ENCODE measurements at regions not wholly inside any gene's neighbourhood (a gene's known extent, or its start where the extent isn't known, plus 50 kb on each side); places are given as distances from the start of the nearest gene placed in this dataset.

GRCh38 chr9:109975574-109976295, 195.7 kb downstream of the PALM2AKAP2 start:
- ChIA-PET CTCF (interaction anchor here (1.3 kb wide), 1 partner anchor 65 kb away, joined by 3 read pairs; no protein-coding TSS in a partner anchor), POLR2A (no interaction called here)
- Histone ChIP-seq H3K9ac (replicated peaks; ENCODE audit: extremely low read depth, insufficient read depth, low read length) (no peak overlapping the region), H3K36me3 (ENCODE audit: control insufficient read depth in 2 of 2, extremely low read depth in 1 of 2, insufficient read depth in 2 of 2, low read length in 2 of 2) (no peaks in the 10 kb centered on the region), H3K4me3 (replicated peaks in 1 of 3; ENCODE audit: insufficient read depth in 1 of 3, low read depth in 1 of 3, low read length in 3 of 3) (no peak overlapping the region), H3K9me3 (replicated peaks; ENCODE audit: control insufficient read depth, insufficient read depth, low read length) (no peaks in the 10 kb centered on the region), H3K79me2 (ENCODE audit: control insufficient read depth, insufficient read depth, low read length) (no peaks in the 10 kb centered on the region), H3K27ac (ENCODE audit: insufficient read depth, low read depth, low read length) (no peak overlapping the region), H3K4me2 (ENCODE audit: insufficient read depth, low read length) (no peak overlapping the region), H3K4me1 (ENCODE audit: control insufficient read depth, extremely low read depth, insufficient read depth, low read length) (no peaks in the 10 kb centered on the region), H2AFZ (ENCODE audit: low read depth, low read length) (no peak overlapping the region), H3K27me3 (ENCODE audit: control insufficient read depth in 2 of 2, insufficient read depth in 2 of 2, low read length in 2 of 2) (no peaks in the 10 kb centered on the region), H4K20me1 (replicated peaks; ENCODE audit: control insufficient read depth, extremely low read depth, insufficient read depth, low read length) (no peaks in the 10 kb centered on the region), H3K9me1 (replicated peaks; ENCODE audit: control insufficient read depth, extremely low read depth, insufficient read depth, low read length) (no peaks in the 10 kb centered on the region)
- dilution Hi-C loops (cut with MboI; ENCODE audit: extremely low pct_ligation_motif_present, low sequenced_read_pairs) (no loop called here), intact Hi-C loops (cut with micrococcal nuclease) (no loop called here)
- FAIRE-seq (no peak), DNase-seq (ENCODE audit: low read depth, low spot score) (no peak)
- TF ChIP-seq POLR2AphosphoS5 (IDR thresholded peaks at IDR 0.05; ENCODE audit: insufficient read depth, low read depth, low read length): no peak
- TF ChIP-seq, protein P1, sequence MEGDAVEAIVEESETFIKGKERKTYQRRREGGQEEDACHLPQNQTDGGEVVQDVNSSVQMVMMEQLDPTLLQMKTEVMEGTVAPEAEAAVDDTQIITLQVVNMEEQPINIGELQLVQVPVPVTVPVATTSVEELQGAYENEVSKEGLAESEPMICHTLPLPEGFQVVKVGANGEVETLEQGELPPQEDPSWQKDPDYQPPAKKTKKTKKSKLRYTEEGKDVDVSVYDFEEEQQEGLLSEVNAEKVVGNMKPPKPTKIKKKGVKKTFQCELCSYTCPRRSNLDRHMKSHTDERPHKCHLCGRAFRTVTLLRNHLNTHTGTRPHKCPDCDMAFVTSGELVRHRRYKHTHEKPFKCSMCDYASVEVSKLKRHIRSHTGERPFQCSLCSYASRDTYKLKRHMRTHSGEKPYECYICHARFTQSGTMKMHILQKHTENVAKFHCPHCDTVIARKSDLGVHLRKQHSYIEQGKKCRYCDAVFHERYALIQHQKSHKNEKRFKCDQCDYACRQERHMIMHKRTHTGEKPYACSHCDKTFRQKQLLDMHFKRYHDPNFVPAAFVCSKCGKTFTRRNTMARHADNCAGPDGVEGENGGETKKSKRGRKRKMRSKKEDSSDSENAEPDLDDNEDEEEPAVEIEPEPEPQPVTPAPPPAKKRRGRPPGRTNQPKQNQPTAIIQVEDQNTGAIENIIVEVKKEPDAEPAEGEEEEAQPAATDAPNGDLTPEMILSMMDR (IDR thresholded peaks at IDR 0.05; ENCODE audit: extremely low read depth in 1 of 2, insufficient read depth in 1 of 2, low read depth in 1 of 2, low read length in 2 of 2): no peak
- TF ChIP-seq FOS (IDR thresholded peaks at IDR 0.05; ENCODE audit: borderline replicate concordance, insufficient read depth, low read length): no peak
- TF ChIP-seq POLR2A (IDR thresholded peaks at IDR 0.05; ENCODE audit: low read depth, low read length): no peak
- no peak for TF ChIP-seq MYC (IDR thresholded peaks at IDR 0.05; ENCODE audit: low read depth, low read length)
- TF ChIP-seq GATA2 (IDR thresholded peaks at IDR 0.05; ENCODE audit: insufficient read depth, insufficient read length, low read depth, low read length): no peak
- TF ChIP-seq JUN (IDR thresholded peaks at IDR 0.05; ENCODE audit: borderline replicate concordance, insufficient read depth, insufficient read length, low read depth): no peak
- TF ChIP-seq, protein P2, sequence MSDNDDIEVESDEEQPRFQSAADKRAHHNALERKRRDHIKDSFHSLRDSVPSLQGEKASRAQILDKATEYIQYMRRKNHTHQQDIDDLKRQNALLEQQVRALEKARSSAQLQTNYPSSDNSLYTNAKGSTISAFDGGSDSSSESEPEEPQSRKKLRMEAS (IDR thresholded peaks at IDR 0.05; ENCODE audit: insufficient read depth, insufficient read length): no peak
- no peak for TF ChIP-seq EZH2 (IDR thresholded peaks at IDR 0.05; ENCODE audit: borderline replicate concordance, low read depth, low read length, severe bottlenecking)
- no TSS peak for BruUV-seq (replicated peaks)

Data from endothelial cell of umbilical vein (primary cell).